Hepatic stellate cell (primary cell): ENCODE measurements at regions not wholly inside any gene's neighbourhood (a gene's known extent, or its start where the extent isn't known, plus 50 kb on each side); places are given as distances from the start of the nearest gene placed in this dataset.
"Not testable (repeated sequence)": the region's sequence is repeated elsewhere in the genome, so short reads cannot be mapped to it uniquely, and the experiment has no call there.

Experiments
- DNase-seq: peaks from one replicate; pipeline ENCODE4 v3.0.0; 2011; ENCODE audit warnings: low spot score

DNA sequence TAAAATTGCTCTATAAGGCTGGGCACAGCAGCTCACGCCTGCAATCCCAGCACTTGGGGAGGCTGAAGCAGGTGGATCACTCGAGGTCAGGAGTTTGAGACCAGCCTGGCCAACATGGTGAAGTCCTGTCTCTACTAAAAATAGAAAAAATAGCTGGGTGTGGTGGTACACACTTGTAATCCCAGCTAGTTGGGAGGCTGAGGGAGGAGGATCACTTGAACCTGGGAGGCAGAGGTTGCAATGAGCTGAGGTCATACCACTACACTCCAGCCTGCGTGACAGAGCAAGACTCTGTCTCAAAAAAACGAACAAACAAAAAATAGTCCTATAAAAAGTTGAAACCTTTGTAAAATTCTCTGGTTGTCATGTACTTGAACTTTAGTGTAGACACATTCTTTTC lies 93.0 kb upstream of the KIF26B start:
- not testable (repeated sequence) for DNase-seq

DNA sequence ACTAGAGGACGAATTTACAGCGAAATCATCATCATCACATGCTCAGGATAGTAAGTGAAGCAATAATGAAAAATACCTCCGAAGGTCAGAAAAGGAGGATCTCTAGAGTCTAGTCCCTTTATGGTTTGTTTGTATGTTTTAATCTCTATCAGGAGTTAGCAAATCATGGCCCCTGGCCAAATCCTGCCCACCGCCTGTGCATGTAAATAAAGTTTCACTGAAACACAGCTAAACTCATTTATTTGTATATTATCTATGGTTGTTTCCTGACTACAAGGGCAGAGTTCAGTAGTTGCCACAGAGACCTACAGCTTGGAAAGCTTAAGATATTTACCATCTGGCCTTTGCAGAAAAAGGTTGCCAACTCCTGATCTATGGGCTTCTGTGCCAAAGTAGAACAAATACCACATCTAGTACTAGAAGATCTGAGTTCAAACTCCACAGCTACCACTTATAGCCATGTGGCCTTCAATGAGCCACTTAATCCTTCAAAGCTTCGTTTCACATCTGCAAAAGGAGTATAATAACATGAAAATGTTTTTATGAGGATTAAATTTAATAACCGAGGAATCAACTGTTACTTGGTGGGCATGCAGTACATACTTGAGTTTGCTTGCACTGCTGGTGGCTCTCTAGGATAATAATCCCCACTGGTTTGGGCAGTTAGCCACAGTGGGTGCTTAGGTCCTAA lies 94.0 kb upstream of the KIF26B start:
- DNase-seq = no peak

DNA sequence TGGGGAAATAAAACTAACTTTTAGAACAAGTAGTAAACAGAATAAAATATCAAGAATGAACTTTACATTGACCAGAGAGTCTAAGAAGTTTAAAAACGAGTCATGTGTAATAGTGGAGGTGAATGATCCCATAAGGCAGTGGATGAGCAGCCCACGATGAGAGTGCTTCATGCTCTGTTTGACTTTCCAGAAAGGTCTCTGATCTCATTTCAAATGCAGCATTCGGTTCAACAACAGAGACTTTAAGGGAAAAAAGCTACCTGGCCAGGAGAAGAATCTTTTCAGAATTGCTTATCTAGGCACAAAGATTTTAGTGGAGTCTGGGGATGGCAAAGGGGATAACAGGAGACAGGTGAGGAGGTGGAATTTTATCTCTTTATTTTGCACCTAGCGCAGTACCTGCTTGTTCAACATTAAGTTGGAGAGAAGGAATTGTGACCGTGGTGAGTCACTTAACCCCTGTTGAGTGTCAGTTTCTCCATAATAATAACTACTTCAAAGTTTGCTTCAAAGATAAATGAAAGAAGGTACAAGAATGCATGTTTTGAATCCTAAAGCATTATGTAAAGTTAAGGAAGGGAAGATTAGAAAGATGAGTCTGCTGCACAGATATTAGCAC lies 94.9 kb upstream of the KIF26B start:
- DNase-seq = no peak

DNA sequence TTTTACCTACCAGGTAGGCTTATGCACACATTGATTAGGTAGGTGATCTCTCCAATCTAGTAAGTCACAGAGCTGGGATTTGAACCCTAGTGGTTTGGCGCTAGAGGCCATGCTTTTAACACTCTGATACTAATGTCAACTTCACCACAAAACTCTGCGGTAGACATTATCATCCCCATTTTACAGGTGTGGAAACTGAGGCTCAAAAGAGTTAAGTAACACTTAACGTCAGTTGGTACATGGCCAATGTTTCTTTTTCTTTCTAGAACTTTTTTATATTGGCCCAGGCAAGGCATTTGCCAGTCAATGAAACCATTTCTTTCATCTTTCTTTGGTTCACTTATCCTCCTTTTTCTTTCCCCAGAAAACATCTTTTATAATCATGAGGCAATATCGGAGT lies 95.9 kb upstream of the KIF26B start:
- no peak for DNase-seq

DNA sequence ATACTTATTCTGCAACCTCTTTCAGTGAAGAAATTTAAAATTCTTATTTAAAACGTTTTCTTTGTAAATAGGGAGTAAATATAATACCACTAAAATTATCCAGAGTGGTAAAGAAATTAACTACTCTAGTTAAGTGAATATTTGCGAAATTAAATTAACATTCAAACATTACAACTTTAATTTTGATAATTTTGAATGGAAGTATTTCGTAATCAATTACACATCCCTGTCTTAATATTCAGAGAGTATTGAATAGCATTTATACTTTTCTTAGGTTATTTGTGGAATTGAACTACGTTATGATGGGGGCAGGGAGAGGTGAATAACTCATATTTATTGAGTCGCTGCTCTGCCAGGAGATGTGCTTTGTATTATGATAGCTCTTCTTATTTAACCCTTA lies 96.3 kb upstream of the KIF26B start:
- no peak for DNase-seq

DNA sequence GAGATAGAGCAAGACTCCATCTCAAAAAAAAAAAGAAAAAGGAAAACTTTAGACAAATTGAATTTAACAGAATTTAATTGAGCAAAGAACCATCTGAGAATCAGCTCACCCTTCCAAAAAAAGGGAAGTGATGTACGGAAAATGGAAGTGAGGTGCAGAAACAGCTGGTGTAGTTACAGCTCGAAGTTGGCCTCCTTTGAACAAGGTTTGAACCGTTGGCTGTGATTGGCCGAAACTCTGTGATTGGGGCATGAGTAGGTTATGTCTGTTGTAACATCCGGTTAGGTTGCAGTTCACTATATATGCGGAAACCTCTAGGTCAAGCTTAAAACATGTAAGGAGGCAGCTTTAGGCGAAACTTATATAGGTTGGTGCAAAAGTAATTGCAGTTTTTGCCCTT lies 97.9 kb upstream of the KIF26B start:
- no peak for DNase-seq

DNA sequence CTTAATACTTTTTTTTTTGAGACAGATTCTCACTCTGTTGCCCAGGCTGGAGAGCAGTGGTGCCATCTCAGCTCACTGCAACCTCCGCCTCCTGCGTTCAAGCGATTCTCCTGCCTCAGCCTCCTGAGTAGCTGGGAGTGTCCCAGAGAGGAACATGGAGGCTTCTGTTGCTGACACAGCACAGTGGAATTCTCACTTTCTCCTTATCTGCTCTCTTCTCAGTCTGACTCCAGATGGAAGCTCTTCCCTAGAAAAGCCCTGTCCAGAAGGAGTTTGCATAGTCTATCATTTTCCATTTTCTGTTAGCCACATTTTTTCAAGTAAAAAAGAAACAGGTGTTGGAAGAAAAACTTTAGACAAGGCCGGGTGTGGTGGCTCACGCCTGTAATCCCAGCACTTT lies 98.5 kb upstream of the KIF26B start:
- not testable (repeated sequence) for DNase-seq

DNA sequence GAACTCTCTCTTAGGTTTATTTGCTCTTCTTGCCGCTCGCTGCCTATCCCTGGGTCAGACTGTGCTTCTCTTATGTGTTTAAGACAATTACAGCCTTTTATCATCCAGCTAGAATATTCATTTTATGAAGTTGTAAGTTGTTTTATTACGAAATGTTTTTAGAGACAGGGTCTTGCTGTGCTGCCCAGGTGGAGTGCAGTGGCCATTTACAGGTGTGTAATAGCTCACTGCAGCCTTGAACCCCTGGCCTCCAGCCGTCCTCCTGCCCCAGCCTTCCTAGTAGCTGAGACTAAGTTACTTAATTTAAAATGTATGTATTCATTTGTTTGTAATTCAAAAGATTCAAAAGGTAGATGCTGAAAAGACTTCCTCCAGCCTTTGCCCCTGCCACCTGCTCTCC lies 99.0 kb upstream of the KIF26B start:
- no peak for DNase-seq

DNA sequence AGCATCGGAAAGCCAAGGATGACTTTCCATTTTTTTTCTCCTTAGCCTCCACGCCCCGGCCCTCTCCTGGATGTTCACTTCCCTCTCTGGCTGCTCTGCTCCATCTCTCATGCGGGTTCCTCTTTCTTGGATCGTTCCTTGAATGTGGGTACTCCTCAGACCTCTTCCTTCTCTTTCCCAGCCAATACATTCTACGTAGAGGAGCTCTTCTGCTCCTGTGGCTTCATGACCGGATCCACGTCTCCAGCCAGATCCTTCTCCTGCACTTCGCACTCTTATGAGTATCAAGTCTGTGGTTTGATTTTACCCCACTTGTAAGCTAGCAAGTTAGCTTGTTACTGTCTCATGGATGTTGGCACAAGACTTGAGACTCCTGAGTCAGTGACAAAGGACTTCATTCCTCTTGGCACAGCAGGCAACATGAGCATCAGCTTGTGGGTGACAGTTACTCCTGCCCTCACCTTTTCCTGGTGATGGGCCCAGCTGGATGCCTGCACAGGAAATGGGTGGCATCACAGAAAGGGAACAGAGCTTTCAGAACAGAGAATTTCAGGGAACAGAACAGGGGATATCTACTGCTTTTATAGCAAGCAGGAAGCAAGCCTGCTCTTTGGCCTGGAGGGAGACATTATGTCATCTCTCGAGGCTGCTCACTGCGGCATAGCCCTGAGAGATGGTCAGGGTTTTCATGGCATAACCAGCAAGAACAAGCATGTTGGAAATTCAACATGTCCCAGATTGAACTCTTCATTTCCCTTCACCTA lies 100.1 kb upstream of the KIF26B start:
- no peak for DNase-seq

DNA sequence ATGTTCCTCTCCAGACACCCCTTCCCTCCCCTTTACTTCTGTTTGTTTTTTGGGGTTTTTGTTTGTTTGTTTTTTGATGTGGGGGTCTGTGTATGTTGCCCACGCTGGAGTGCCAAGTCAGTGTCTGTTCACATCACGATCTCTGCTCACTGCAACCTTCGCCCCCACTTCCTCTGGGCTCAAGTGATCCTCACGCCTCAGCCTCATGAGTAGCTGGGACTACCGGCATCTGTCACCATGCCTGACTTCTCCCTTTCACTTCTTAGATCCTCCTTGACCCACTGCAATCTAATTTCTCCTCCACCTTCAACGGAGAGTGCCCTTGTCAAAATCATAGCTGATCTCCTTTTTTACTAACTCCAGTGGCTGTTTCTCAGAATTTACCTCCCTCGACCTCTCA lies 100.7 kb upstream of the KIF26B start:
- no peak for DNase-seq

DNA sequence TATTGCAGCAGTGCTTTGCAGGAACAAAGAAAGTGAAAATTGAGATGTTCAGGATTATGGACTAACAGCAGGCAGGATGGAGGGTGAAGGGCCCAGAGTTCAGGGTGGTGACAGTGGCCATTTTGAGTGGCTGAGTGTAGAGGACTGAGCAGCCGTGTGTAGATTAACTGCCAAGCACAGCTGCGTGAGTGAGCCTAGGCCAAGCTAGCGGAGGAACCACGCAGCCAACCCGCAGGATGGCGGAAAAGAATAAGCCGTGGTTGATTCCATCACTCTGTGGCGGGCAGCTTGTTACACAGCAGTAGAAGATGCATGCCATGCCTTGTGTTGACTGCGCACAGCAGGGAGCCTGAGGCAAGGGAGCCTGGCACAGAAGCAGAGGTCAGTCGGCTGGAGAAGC lies 102.5 kb upstream of the KIF26B start:
- DNase-seq = no peak

DNA sequence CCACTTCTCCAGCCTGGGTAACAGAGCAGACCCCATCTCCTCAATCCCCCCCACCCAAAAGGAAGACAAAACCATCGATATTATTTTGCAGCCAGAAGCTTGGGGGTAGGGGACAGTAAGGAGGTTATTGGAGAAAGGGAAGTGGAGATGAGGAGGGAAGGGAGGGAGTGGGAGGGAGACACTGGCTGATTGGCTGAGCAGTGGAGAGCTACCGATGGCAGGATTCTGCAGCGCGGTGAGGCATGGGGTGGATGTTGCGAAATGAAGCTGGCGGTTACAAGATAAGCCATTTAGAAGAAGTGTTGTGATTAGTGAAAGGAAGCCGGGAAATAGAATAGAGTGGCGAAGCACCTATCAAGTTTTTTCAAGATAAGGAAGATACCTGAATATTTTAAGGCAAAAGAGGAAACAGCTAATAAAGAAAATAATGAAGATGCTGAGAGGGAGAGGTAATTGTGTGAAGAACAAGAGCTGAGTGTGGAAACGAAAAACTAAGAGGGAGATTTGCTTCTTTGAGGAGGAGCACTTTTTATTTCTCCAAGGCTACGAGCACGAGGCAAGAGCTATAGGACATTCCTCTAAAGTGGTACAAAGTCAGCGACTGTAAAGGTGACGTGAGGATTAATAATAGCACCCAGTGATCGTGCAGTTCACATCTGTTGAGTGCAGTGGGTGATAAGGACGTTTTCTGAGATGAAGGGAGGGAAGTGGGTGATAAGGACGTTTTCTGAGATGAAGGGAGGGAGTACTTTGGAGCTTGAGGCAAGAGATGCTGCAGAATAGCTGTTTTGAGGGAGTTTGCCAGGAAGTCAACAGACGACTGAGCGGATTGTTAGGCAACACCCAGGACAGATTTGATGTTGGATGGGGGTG lies 103.2 kb upstream of the KIF26B start:
- peak; percentile 43 for DNase-seq

DNA sequence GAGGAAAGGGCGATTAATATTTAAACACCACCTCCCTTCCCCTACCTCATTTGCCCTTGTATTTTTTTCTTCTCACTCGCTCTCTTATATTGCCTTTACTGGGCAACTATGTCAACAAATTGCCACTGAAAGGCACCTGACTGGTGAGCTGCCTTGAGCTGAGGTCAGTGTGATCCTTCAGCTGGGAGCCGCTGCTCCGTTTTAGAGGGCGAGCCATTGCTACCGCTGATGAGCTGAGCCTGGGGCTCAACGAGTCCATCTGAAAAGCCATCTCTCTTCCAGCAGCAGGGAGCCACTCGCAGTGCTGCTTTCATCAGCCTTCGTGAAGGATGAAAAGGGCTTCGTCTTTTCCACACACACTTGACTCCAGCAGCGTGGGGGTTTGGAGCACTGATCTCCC lies 108.0 kb upstream of the KIF26B start:
- DNase-seq = no peak

DNA sequence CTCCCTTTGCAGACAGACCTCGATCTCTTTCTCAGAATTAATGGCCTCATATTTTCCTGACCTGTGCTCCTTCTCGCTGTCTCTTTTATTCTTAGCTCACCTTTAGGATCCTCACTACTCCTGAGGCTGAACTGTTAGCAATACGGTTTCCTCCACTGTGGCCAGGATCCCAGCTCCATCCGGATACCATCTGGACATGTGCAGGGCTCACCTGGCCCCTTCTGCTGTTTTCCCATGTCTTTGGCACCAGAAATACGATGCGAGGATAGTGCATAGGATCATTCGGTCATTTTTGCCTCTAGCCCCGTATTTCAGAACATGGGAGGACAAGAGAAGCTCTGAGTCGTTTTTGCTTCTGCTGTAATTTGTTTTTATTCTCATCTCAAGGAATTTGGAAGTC lies 108.5 kb upstream of the KIF26B start:
- no peak for DNase-seq

DNA sequence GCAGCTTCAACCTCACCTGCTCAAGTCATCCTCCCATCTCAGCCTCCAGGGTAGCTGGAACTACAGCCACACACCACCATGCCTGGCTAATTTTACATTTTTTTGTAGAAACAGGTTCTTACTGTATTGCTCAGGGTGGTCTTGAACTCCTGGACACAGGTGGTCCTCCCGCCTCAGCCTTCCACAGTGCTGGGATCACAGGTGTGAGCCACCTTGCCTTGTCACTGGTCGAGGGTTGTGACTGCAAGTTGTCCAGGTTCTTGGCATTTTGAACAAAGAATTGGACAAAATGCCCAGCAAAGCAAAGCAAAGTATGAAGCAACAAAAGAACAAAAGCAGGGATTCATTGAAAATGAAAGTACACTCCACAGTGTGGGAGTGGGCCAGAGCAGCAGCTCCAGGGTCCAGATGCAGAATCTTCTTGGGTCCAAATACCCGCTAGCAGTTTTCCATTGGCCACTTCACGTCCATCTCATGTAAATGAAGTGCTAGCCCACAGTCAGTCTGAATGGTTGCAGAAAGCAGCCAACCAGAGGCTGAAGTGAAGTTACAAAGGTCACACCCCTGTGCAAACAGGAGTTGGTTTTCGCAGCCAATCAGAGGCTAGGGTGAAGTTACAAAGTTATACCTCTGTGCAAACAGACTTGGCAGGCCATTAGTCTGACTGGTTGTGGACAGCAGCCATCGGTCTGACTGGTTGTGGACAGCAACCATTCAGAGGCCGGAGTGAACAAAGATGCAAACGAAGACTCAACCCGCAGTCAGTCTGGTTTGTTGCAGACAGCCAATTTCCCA lies 109.5 kb upstream of the KIF26B start:
- no peak for DNase-seq

DNA sequence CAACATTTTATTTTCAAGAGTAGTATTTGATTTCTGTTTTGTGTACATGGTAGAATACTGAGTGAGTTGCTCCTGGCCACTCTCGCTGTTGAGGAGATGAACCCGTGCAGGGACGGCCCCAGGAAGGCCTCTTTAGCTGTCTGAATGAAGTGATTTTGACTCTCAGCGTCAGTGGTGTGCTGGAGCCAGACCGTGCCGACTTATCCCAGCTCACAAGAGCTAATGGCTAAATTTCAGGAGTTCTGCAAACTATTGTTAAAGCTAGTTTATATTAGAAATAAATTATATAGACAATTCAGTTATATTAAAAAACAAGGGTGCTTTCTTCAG lies 111.2 kb upstream of the KIF26B start:
- DNase-seq = no peak

DNA sequence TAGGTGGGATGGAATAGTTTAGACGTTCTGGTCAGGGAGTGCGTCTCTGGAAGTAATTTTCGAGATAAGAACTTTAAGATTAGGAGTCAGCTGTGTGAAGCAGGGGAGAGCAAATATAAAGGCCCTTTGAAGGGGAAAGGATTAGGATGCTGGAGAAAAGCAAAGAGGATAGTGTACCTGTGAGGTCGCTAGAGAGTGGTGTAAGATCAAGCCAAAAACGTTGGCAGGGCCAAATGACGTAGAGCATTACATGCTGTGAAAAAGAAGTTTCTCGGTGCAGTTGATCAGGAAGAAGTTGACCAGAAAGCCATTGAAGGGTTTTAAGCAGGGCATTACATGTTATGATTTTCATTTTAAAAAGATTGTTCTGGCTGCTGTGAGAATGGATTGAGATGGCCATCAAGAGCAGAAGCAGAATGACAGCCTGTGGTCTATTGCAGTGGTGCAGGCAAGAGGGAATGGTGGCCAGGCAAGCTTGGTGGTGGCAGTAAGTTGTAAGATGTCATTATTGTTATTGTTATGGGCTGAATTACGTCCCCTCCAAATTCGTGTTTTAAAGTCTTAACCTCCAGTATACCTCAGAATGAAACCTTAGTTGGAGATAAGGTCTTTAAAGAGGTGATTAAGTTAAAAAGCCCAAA lies 113.6 kb upstream of the KIF26B start:
- DNase-seq = no peak

DNA sequence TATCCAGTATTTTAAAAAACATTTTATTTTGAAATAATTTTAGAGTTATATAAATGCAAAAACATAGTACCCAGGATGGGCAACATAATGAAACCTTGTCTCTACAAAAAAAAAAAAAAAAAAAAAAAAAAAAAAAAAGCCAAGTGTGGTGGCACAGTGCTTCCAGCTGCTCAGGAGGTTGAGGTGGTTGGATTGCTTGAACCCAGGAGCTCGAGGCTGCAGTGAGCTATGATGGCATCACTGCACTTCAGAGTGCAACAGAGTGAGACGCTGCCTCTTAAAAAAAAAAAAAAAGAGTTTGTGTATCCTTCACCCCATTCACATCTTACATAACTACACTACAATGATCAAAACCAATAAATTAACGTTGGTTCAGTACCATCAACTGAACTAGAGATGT lies 115.6 kb upstream of the KIF26B start:
- DNase-seq = no peak

DNA sequence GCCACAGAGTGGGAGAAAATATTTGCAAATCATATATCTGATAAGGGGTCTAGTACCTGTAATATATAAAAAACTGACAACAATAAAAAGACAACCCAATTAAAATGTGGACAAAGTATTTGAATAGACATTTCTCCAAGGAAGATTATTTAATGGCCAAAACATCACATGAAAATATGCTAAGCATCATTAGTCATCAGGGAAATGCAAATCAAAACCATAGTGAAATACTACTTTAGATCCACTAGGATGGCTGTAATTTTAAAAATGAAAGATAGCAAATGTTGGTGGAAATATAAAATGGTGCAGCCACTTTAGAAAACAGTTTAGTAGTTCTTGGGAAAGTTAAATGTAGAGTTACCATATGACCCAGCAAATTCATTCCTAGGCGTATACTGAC lies 118.7 kb upstream of the KIF26B start:
- DNase-seq = no peak

DNA sequence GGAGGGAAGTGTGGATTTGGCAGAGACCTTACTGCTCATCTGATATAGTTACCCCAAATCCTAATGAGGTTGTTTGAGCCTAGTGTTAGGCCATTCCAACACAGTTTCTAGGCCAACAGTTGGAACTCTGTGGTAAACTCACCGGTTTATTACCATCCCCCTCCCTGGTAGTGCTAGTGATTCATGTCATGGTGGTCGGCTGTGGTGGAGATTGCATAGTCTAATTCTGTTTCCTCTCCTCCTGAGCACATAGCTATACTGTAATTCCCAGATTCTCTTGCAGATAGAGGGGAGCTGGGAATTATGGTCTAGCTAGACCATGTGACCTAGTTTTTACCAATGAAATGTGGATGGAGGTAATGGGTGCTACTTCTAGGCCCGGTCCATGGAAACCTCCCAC lies 123.7 kb upstream of the KIF26B start:
- no peak for DNase-seq

DNA sequence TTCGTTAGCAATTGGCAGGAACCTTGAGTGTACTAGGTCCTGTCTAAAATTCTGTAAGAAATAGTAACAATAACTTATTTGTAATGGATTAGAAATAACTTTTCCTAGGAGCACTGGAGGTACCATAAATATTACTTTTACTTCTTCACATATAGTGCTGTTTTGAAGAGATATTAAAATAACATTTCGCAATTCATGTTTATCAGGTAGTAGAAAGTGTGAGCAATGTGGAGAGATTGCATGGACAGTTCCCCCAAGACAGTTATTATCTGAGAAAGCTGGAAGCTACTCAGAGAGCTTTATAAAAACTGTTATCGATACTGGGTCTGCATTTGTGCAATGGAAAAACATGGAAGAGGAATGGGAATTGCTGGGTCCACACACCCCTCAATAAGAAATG lies 128.5 kb upstream of the KIF26B start:
- no peak for DNase-seq
